ENCODE measurements at regions not wholly inside any gene's neighbourhood (a gene's known extent, or its start where the extent isn't known, plus 50 kb on each side); places are given as distances from the start of the nearest gene placed in this dataset.

DNA sequence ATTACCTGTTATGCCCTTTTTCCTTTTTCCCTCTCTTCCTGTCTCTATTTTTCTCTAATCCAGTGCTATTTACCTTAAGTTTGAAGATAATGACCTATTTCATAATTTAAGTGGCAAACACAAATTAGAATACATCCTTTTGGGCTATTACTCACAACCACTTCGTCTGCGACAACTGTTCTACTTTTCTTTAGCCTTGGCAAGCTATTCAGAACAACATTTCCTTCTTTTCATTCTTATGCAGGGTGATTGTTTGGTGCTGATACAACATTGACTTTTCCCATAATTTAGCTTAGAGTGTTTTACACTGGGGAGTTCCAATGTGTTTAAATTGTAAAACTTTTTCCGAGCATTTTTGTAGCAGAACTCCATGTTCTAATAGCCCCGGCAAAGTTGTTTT is 86.6 kb upstream of the S1PR1 start:
- TF ChIP-seq, protein P1, sequence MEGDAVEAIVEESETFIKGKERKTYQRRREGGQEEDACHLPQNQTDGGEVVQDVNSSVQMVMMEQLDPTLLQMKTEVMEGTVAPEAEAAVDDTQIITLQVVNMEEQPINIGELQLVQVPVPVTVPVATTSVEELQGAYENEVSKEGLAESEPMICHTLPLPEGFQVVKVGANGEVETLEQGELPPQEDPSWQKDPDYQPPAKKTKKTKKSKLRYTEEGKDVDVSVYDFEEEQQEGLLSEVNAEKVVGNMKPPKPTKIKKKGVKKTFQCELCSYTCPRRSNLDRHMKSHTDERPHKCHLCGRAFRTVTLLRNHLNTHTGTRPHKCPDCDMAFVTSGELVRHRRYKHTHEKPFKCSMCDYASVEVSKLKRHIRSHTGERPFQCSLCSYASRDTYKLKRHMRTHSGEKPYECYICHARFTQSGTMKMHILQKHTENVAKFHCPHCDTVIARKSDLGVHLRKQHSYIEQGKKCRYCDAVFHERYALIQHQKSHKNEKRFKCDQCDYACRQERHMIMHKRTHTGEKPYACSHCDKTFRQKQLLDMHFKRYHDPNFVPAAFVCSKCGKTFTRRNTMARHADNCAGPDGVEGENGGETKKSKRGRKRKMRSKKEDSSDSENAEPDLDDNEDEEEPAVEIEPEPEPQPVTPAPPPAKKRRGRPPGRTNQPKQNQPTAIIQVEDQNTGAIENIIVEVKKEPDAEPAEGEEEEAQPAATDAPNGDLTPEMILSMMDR (conservative IDR thresholded peaks at IDR 0.05 in 1 of 2, IDR thresholded peaks at IDR 0.05 in 1 of 2; ENCODE audit: low read depth in 1 of 2, low read length in 2 of 2): no peak
- TF ChIP-seq EZH2 (IDR thresholded peaks at IDR 0.05; ENCODE audit: low read length, missing control alignments): no peak
